Smooth muscle cell (in vitro differentiated cells): ENCODE measurements at regions not wholly inside any gene's neighbourhood (a gene's known extent, or its start where the extent isn't known, plus 50 kb on each side); places are given as distances from the start of the nearest gene placed in this dataset.

Experiments used
- DNase-seq: peaks from one replicate; lab custom pipeline; 2025; ENCODE audit not compliant: unreplicated experiment; lab: John Stamatoyannopoulos, UW
- H2AFZ ChIP-seq: fragments of 200-600 bp; sonication (generic); 2 replicates; pipeline ENCODE4 v1.6.0; 2016; ENCODE audit warnings: antibody characterized with exemption, low read depth, mild to moderate bottlenecking
- H3F3A ChIP-seq: fragments of 200-600 bp; sonication (generic); 2 replicates; pipeline ENCODE4 v1.6.0; 2017; ENCODE audit warnings: antibody characterized with exemption, low read depth
- H3K27ac ChIP-seq: fragments of 200-600 bp; sonication (generic); 2 replicates; pipeline ENCODE4 v1.5.1; 2016; ENCODE audit warnings: low read depth, mild to moderate bottlenecking
- H3K27me3 ChIP-seq: fragments of 200-600 bp; sonication (generic); 2 replicates; pipeline ENCODE4 v1.6.1; 2016; ENCODE audit warnings: low read depth, mild to moderate bottlenecking
- H3K36me3 ChIP-seq: fragments of 200-600 bp; sonication (generic); 2 replicates; pipeline ENCODE4 v1.5.1; 2016; ENCODE audit warnings: low read depth
- H3K4me1 ChIP-seq: fragments of 200-600 bp; sonication (generic); 2 replicates; pipeline ENCODE4 v1.5.1; 2016; ENCODE audit warnings: low read depth
- H3K4me2 ChIP-seq: fragments of 200-600 bp; sonication (generic); 2 replicates; pipeline ENCODE4 v1.6.0; 2016; ENCODE audit warnings: mild to moderate bottlenecking
- H3K4me3 ChIP-seq: fragments of 200-600 bp; sonication (generic); 2 replicates; pipeline ENCODE4 v1.5.1; 2016; ENCODE audit warnings: mild to moderate bottlenecking
- H3K79me2 ChIP-seq: fragments of 200-600 bp; sonication (generic); 2 replicates; pipeline ENCODE4 v1.6.0; 2016; ENCODE audit warnings: low read depth, mild to moderate bottlenecking
- H3K9ac ChIP-seq: fragments of 200-600 bp; sonication (generic); 2 replicates; pipeline ENCODE4 v1.6.0; 2016; ENCODE audit warnings: low read depth
- H3K9me3 ChIP-seq: fragments of 200-600 bp; sonication (generic); replicated peaks from 2 replicates; pipeline ENCODE4 v1.5.1; 2016; ENCODE audit warnings: low read depth
- H4K20me1 ChIP-seq: fragments of 200-600 bp; sonication (generic); 2 replicates; pipeline ENCODE4 v1.6.0; 2016; ENCODE audit warnings: low read depth
- CTCF ChIP-seq: fragments of 200-600 bp; sonication (generic); IDR thresholded peaks from 2 replicates; pipeline ENCODE4 v1.5.1; 2017; ENCODE audit warnings: borderline replicate concordance, mild to moderate bottlenecking, antibody characterized with exemption; ENCODE audit not compliant: insufficient read depth, poor library complexity, severe bottlenecking
- WGBS: methylation state at CpG from one replicate; pipeline ENCODE4 v1.1.7; 2016; ENCODE audit warnings: low lambda C conversion rate; 5-methylcytosine and 5-hydroxymethylcytosine counted together

- Histone ChIP-seq H2AFZ (no peak overlapping the region), H3K36me3 (no peaks in the 10 kb centered on the region), H3K79me2 (no peaks in the 10 kb centered on the region), H4K20me1 (no peaks in the 10 kb centered on the region), H3K27me3 (peaks cover 30% of the 10 kb centered on the region), H3K9me3 (no peaks in the 10 kb centered on the region), H3K4me3 (no peak overlapping the region), H3K27ac (no peak overlapping the region), H3F3A (no peaks in the 10 kb centered on the region), H3K9ac (no peak overlapping the region), H3K4me2 (no peak overlapping the region), H3K4me1 (no peaks in the 10 kb centered on the region)
- TF ChIP-seq CTCF = no peak
- WGBS = 84% methylated on average over 5 of the region's 5 CpGs
- no peak for DNase-seq
Measured at GRCh38 chr20:59493926-59494325, 110.4 kb upstream of the PHACTR3 start.

- WGBS = 82% methylated on average over 8 of the region's 8 CpGs
- no peak for DNase-seq
- TF ChIP-seq CTCF = no peak
Measured at GRCh38 chr20:59495166-59495565, 109.2 kb upstream of the PHACTR3 start.

GRCh38 chr20:59495894-59496510 is 108.3 kb upstream of the PHACTR3 start:
- peak; percentile 10 for DNase-seq
- no peak overlapping the region for H3K27ac ChIP-seq
- no peak overlapping the region for H3K4me2 ChIP-seq
- no peak overlapping the region for H3K9ac ChIP-seq
- no peak overlapping the region for H2AFZ ChIP-seq
- H3K4me3 ChIP-seq = no peak overlapping the region
- no peaks in the 10 kb centered on the region for H4K20me1 ChIP-seq
- H3K79me2 ChIP-seq = no peaks in the 10 kb centered on the region
- peak; percentile 92 for TF ChIP-seq CTCF
- peaks cover 36% of the 10 kb centered on the region for H3K27me3 ChIP-seq
- H3F3A ChIP-seq = no peaks in the 10 kb centered on the region
- H3K4me1 ChIP-seq = no peaks in the 10 kb centered on the region
- WGBS = 12% methylated on average over 12 of the region's 12 CpGs
- no peaks in the 10 kb centered on the region for H3K9me3 ChIP-seq
- H3K36me3 ChIP-seq = no peaks in the 10 kb centered on the region

More at GRCh38 chr20:59495166-59495565, 109.2 kb upstream of the PHACTR3 start:
- no peak overlapping the region for H3K27ac ChIP-seq
- H2AFZ ChIP-seq = no peak overlapping the region
- H3K9ac ChIP-seq = no peak overlapping the region
- no peaks in the 10 kb centered on the region for H3K79me2 ChIP-seq
- no peaks in the 10 kb centered on the region for H3K36me3 ChIP-seq
- no peaks in the 10 kb centered on the region for H3F3A ChIP-seq
- no peak overlapping the region for H3K4me3 ChIP-seq
- H3K9me3 ChIP-seq = no peaks in the 10 kb centered on the region
- no peak overlapping the region for H3K4me2 ChIP-seq
- H4K20me1 ChIP-seq = no peaks in the 10 kb centered on the region
- no peaks in the 10 kb centered on the region for H3K4me1 ChIP-seq
- peaks cover 36% of the 10 kb centered on the region for H3K27me3 ChIP-seq

GRCh38 chr20:59498291-59498690 is 106.0 kb upstream of the PHACTR3 start:
- no peak overlapping the region for H3K4me2 ChIP-seq
- H3K4me1 ChIP-seq = no peaks in the 10 kb centered on the region
- H3K27me3 ChIP-seq = peaks cover 27% of the 10 kb centered on the region
- H3K9me3 ChIP-seq = no peaks in the 10 kb centered on the region
- WGBS = 87% methylated on average over 3 of the region's 3 CpGs
- no peaks in the 10 kb centered on the region for H4K20me1 ChIP-seq
- no peaks in the 10 kb centered on the region for H3K36me3 ChIP-seq
- no peak overlapping the region for H2AFZ ChIP-seq
- H3K9ac ChIP-seq = no peak overlapping the region
- H3K4me3 ChIP-seq = no peak overlapping the region
- H3K79me2 ChIP-seq = no peaks in the 10 kb centered on the region
- DNase-seq = no peak
- H3F3A ChIP-seq = no peaks in the 10 kb centered on the region
- no peak overlapping the region for H3K27ac ChIP-seq
- no peak for TF ChIP-seq CTCF
